ENCODE measurements at regions not wholly inside any gene's neighbourhood (a gene's known extent, or its start where the extent isn't known, plus 50 kb on each side); places are given as distances from the start of the nearest gene placed in this dataset.

DNA sequence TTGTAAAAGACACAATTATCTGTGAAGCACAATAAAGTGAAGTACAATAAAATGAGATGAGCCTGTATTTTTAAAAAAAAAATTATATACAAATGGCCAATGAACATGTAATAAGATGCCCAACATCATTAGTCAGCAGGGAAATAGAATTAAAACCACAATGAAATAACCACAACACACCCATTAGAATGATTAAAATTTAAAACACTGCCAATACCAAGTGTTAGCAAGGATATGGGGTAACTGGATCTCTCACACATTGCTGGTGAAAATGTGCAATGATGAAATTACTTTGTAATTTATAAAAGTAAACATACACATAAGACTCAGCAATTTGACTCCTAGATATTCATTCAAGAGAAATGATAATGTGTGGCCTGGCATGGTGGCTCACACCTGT, 62.8 kb downstream of the SHOC1 start:
- Mint-ChIP-seq H3K4me1 (ENCODE audit: low read depth) (peaks cover 2% of the 10 kb centered on the region), H3K36me3 (ENCODE audit: low read depth) (peaks cover 17% of the 10 kb centered on the region), H3K27me3 (no peaks in the 10 kb centered on the region), H3K4me3 (no peak overlapping the region), H3K27ac (no peak overlapping the region), H3K9me3 (peaks cover 16% of the 10 kb centered on the region)
- DNase-seq (no peak), ATAC-seq (no peak)
- ChIA-PET CTCF (no interaction called here), POLR2A (no interaction called here)
- intact Hi-C loops (cut with micrococcal nuclease): no loop called here
- TF ChIP-seq, protein P1, sequence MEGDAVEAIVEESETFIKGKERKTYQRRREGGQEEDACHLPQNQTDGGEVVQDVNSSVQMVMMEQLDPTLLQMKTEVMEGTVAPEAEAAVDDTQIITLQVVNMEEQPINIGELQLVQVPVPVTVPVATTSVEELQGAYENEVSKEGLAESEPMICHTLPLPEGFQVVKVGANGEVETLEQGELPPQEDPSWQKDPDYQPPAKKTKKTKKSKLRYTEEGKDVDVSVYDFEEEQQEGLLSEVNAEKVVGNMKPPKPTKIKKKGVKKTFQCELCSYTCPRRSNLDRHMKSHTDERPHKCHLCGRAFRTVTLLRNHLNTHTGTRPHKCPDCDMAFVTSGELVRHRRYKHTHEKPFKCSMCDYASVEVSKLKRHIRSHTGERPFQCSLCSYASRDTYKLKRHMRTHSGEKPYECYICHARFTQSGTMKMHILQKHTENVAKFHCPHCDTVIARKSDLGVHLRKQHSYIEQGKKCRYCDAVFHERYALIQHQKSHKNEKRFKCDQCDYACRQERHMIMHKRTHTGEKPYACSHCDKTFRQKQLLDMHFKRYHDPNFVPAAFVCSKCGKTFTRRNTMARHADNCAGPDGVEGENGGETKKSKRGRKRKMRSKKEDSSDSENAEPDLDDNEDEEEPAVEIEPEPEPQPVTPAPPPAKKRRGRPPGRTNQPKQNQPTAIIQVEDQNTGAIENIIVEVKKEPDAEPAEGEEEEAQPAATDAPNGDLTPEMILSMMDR (IDR thresholded peaks at IDR 0.05): no peak

DNA sequence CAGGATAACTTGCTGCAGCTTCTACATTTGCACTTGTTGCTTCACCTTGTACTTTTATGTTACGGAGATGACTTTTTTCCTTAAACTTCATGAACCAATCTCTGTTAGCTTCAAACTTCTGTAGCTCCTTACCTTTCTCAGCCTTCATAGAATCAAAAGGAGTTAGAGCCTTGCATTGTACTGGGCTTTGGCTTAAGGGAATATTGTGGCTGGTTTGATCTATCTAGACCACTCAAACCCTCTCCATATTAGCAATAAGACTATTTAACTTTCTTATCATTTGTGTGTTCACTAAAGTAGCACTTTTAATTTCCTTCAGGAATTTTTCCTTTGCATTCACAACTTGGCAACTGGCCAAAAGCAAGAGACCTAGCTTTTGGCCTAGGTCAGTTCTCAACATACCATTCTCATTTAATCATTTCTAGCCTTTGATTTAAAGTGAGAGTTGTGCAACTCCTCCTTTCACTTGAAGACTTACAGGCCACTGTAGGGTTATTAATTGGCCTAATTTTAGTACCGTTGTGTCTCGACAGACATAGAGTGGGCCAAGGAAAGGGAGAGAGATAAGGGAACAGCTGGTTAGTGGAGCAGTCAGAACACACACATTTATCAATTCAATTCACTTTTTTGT, 63.7 kb downstream of the SHOC1 start:
- ChIA-PET POLR2A (interaction anchor here (1.2 kb wide), 1 partner anchor 14 kb away, joined by 3 read pairs; no protein-coding TSS in a partner anchor), CTCF (interaction anchor here (1.3 kb wide), 1 partner anchor 30 kb away, joined by 4 read pairs; no protein-coding TSS in a partner anchor)
- DNase-seq (no peak), ATAC-seq (no peak)
- TF ChIP-seq, protein P1 (IDR thresholded peaks at IDR 0.05): no peak
- H3K4me1 Mint-ChIP-seq (ENCODE audit: low read depth): peaks cover 2% of the 10 kb centered on the region
- H3K27me3 Mint-ChIP-seq: no peaks in the 10 kb centered on the region
- peaks cover 16% of the 10 kb centered on the region for H3K36me3 Mint-ChIP-seq (ENCODE audit: low read depth)
- H3K4me3 Mint-ChIP-seq: no peak overlapping the region
- no peak overlapping the region for H3K27ac Mint-ChIP-seq
- intact Hi-C loops (cut with micrococcal nuclease): no loop called here
- peaks cover 13% of the 10 kb centered on the region for H3K9me3 Mint-ChIP-seq

DNA sequence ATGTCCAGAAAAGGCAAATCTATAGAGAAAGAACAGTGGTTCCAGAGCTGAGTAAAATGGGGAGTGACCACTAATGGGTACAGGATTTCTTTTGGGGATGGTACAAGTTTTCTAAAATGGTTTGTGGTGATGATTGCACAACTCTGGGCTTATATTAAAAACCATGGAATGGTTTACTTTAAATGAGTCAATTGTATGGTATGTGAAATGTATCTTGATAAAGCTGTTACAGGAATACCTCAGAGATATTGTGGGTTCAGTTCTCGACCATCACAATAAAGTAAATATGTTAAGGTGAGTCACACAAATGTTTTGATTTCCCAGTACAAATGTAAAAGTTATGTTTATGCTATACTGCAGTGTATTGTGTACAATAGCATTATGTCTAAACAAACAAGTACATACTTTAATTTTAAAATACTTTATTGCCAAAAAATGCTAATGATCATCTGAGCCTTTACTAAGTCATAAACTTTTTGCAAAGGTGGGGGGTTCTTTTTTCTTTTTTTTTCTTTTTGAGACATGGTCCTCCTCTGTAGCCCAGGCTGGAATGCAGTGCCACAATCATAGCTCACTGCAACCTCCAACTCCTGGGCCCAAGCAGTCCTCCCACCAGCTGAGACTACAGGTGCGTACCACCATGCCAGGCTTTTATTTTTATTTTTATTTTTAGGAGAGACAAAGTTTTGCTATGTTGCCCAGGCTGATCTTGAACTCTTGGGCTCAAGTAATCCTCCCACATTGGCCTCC, 65.9 kb downstream of the SHOC1 start:
- peaks cover 2% of the 10 kb centered on the region for H3K4me1 Mint-ChIP-seq (ENCODE audit: low read depth)
- ChIA-PET CTCF (no interaction called here), POLR2A (no interaction called here)
- no peak overlapping the region for H3K4me3 Mint-ChIP-seq
- DNase-seq: no peak
- H3K27me3 Mint-ChIP-seq: no peaks in the 10 kb centered on the region
- H3K36me3 Mint-ChIP-seq (ENCODE audit: low read depth): peaks cover 12% of the 10 kb centered on the region
- no peak for ATAC-seq
- H3K27ac Mint-ChIP-seq: no peak overlapping the region
- TF ChIP-seq, protein P1 (IDR thresholded peaks at IDR 0.05): no peak
- intact Hi-C loops (cut with micrococcal nuclease): no loop called here
- peaks cover 7% of the 10 kb centered on the region for H3K9me3 Mint-ChIP-seq

DNA sequence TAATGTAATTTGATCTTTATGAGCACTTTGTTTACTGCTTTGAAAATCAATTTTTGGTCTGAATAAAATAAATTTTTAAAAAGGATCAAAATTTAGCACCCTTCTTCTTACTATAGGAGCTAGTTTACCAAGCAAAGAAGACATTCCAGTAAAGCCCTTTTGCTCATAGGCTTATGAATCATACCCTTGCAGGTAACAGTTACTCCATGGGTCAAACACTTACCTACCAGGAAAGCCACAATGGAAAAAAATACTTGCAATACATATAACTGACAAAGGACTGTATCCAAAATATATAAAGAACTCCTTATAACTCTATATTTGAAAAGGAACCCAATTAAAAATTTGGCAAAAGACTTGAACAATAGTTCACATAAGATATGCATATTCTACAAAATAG, 66.6 kb downstream of the SHOC1 start:
- H3K27me3 Mint-ChIP-seq: no peaks in the 10 kb centered on the region
- intact Hi-C loops (cut with micrococcal nuclease): no loop called here
- H3K4me3 Mint-ChIP-seq: no peak overlapping the region
- H3K36me3 Mint-ChIP-seq (ENCODE audit: low read depth): peaks cover 12% of the 10 kb centered on the region
- DNase-seq: no peak
- ChIA-PET CTCF (no interaction called here), POLR2A (no interaction called here)
- H3K4me1 Mint-ChIP-seq (ENCODE audit: low read depth): peaks cover 2% of the 10 kb centered on the region
- peaks cover 7% of the 10 kb centered on the region for H3K9me3 Mint-ChIP-seq
- ATAC-seq: no peak
- TF ChIP-seq, protein P1 (IDR thresholded peaks at IDR 0.05): no peak
- no peak overlapping the region for H3K27ac Mint-ChIP-seq

DNA sequence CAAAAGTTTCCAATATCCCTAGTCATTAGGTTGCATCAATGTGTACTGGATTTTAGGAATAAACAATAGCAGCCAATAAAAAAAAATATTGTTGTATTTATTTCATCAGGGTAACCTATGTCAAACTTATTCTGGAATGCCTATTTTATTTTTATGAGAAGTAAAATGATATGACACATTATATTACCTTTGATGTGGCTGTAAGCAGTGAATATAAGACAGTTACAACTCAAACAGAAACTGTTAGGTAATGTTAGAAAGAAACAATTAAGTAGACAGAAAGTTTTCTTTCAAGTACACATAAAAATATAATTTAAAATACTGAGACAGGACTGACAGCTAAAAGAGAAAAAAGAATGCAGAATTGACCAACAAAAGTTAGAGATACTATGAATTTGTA, 65.5 kb downstream of the GNG10 start:
- Mint-ChIP-seq H3K9me3 (peaks cover 7% of the 10 kb centered on the region), H3K4me3 (no peak overlapping the region), H3K27ac (no peak overlapping the region), H3K4me1 (ENCODE audit: low read depth) (peaks cover 2% of the 10 kb centered on the region), H3K36me3 (ENCODE audit: low read depth) (peaks cover 12% of the 10 kb centered on the region), H3K27me3 (no peaks in the 10 kb centered on the region)
- TF ChIP-seq, protein P1 (IDR thresholded peaks at IDR 0.05): no peak
- DNase-seq (no peak), ATAC-seq (no peak)
- intact Hi-C loops (cut with micrococcal nuclease): no loop called here
- ChIA-PET POLR2A (no interaction called here), CTCF (no interaction called here)
